GM21737 (cell line): ENCODE measurements at regions not wholly inside any gene's neighbourhood (a gene's known extent, or its start where the extent isn't known, plus 50 kb on each side); places are given as distances from the start of the nearest gene placed in this dataset.
"Not testable (repeated sequence)": the region's sequence is repeated elsewhere in the genome, so short reads cannot be mapped to it uniquely, and the experiment has no call there.

Experiments used
- ATAC-seq: cut with Tn5 transposase; IDR thresholded peaks from one replicate; pipeline ENCODE4 v1.9.1; 2021; ENCODE audit warnings: mild to moderate bottlenecking, moderate library complexity; ENCODE audit not compliant: unreplicated experiment

- no peak for ATAC-seq
These were observed 189.8 kb upstream of the CDH5 start for GRCh38 chr16:66176731-66177130.

- ATAC-seq: no peak
These were observed 190.4 kb upstream of the CDH5 start for GRCh38 chr16:66176111-66176510.

- ATAC-seq: no peak
These were observed 190.9 kb upstream of the CDH5 start for GRCh38 chr16:66175636-66176035.

GRCh38 chr16:66175058-66175457, 191.4 kb upstream of the CDH5 start:
- ATAC-seq: no peak

GRCh38 chr16:66173796-66174195, 192.7 kb upstream of the CDH5 start:
- ATAC-seq: not testable (repeated sequence)

GRCh38 chr16:66173181-66173580, 193.3 kb upstream of the CDH5 start:
- not testable (repeated sequence) for ATAC-seq

GRCh38 chr16:66172463-66172862, 194.0 kb upstream of the CDH5 start:
- ATAC-seq: no peak

GRCh38 chr16:66171578-66171977, 194.9 kb upstream of the CDH5 start:
- no peak for ATAC-seq

GRCh38 chr16:66170989-66171388, 195.5 kb upstream of the CDH5 start:
- no peak for ATAC-seq

- no peak for ATAC-seq
These were observed 196.7 kb upstream of the CDH5 start for GRCh38 chr16:66169817-66170216.

GRCh38 chr16:66168777-66169176, 197.7 kb upstream of the CDH5 start:
- ATAC-seq: no peak

- no peak for ATAC-seq
These were observed 198.8 kb upstream of the CDH5 start for GRCh38 chr16:66167564-66168291.

GRCh38 chr16:66166490-66166889, 200.0 kb upstream of the CDH5 start:
- no peak for ATAC-seq

- no peak for ATAC-seq
These were observed 200.6 kb upstream of the CDH5 start for GRCh38 chr16:66165879-66166278.

- ATAC-seq: no peak
These were observed 201.8 kb upstream of the CDH5 start for GRCh38 chr16:66164581-66165247.

GRCh38 chr16:66162821-66163220, 203.7 kb upstream of the CDH5 start:
- no peak for ATAC-seq

GRCh38 chr16:66161942-66162341, 204.5 kb upstream of the CDH5 start:
- no peak for ATAC-seq

- ATAC-seq: no peak
These were observed 205.2 kb upstream of the CDH5 start for GRCh38 chr16:66161269-66161668.

- no peak for ATAC-seq
These were observed 206.5 kb upstream of the CDH5 start for GRCh38 chr16:66159987-66160386.

GRCh38 chr16:66156538-66156937, 210.0 kb upstream of the CDH5 start:
- ATAC-seq: no peak

GRCh38 chr16:66155933-66156332, 210.6 kb upstream of the CDH5 start:
- no peak for ATAC-seq

GRCh38 chr16:66154801-66155200, 211.7 kb upstream of the CDH5 start:
- ATAC-seq: no peak
